Muscle layer of colon (tissue), 2 donors: ENCODE measurements at regions not wholly inside any gene's neighbourhood (a gene's known extent, or its start where the extent isn't known, plus 50 kb on each side); places are given as distances from the start of the nearest gene placed in this dataset.
"Not testable (repeated sequence)": the region's sequence is repeated elsewhere in the genome, so short reads cannot be mapped to it uniquely, and the experiment has no call there.

Experiments
- H3K27ac ChIP-seq: one replicate; pipeline ENCODE4 v1.7.0; 2013; ENCODE audit warnings: low read depth, mild to moderate bottlenecking, low read length, moderate library complexity
- H3K27me3 ChIP-seq, 2 donors: one replicate each; pipeline ENCODE4 v1.7.0; 2013; ENCODE audit warnings: low read length in 2 of 2, mild to moderate bottlenecking in 2 of 2; ENCODE audit not compliant: insufficient read depth in 2 of 2, control insufficient read depth in 1 of 2
- H3K36me3 ChIP-seq: one replicate; pipeline ENCODE4 v1.7.0; 2013; ENCODE audit warnings: mild to moderate bottlenecking, low read length; ENCODE audit not compliant: insufficient read depth
- H3K4me1 ChIP-seq: one replicate; pipeline ENCODE4 v1.7.0; 2013; ENCODE audit warnings: mild to moderate bottlenecking, low read length; ENCODE audit not compliant: insufficient read depth
- H3K4me3 ChIP-seq, 2 donors: one replicate each; pipeline ENCODE4 v1.7.0; 2013; ENCODE audit warnings: low read length in 2 of 2, low read depth in 1 of 2, mild to moderate bottlenecking in 1 of 2, moderate library complexity in 1 of 2
- H3K9ac ChIP-seq: one replicate; pipeline ENCODE4 v1.7.0; 2013; ENCODE audit warnings: low read length
- H3K9me3 ChIP-seq: one replicate; pipeline ENCODE4 v1.7.0; 2013; ENCODE audit warnings: mild to moderate bottlenecking, low read length
- donor health status: abdominal sarcoma.
- donor health status: Adenocarcinoma of cecum.

- no peaks in the 10 kb centered on the region for H3K9me3 ChIP-seq
- no peak overlapping the region for H3K27ac ChIP-seq
- no peak overlapping the region for H3K9ac ChIP-seq
Measured at GRCh38 chr14:53381895-53382294, 228.8 kb upstream of the DDHD1 start.

GRCh38 chr14:53380867-53381225 lies 227.7 kb upstream of the DDHD1 start:
- Histone ChIP-seq H3K9ac (no peak overlapping the region), H3K36me3 (no peaks in the 10 kb centered on the region), H3K27me3 (no peaks in the 10 kb centered on the region), H3K9me3 (no peaks in the 10 kb centered on the region), H3K4me3 (no peak overlapping the region), H3K4me1 (peaks cover 4% of the 10 kb centered on the region), H3K27ac (no peak overlapping the region)

More at GRCh38 chr14:53381895-53382294, 228.8 kb upstream of the DDHD1 start:
- H3K36me3 ChIP-seq: no peaks in the 10 kb centered on the region
- H3K4me1 ChIP-seq: no peaks in the 10 kb centered on the region
- no peaks in the 10 kb centered on the region for H3K27me3 ChIP-seq
- no peak overlapping the region for H3K4me3 ChIP-seq

DNA sequence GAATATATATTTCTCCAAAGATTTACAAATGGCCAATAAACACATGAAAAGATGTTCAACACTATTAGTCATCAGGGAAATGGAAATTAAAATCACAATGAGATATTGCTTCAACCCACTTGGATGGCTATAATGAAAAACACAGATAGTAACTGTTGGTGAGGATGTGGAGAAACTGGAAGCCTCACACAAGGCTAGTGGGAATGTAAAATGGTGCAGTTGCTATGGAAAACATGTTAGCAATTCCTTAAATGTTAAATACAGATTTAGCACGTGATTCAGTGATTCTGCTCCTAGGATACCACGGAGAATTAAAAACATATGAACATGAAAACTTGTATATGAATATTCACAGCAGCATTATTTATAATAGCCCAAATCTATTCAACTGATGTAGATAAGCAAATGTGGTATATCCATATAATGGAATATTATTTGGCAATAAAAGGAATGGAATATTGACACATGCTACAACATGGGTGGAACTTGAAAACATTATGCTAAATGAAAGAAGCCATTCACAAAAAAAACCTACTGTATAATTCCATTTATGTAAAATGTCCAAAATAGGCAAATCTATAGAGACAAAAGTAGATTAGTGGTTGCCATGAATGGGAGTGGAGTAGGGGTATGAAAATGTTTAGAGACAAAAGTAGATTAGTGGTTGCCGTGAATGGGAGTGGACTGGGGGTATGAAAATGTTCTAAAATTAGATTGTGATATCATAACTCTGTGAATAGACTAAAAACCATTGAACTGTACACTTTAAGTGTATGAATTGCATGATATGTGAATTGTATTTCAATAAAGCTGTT lies 227.1 kb upstream of the DDHD1 start:
- no peak overlapping the region for H3K4me3 ChIP-seq
- peaks cover 9% of the 10 kb centered on the region for H3K4me1 ChIP-seq
- H3K9me3 ChIP-seq: no peaks in the 10 kb centered on the region
- no peak overlapping the region for H3K27ac ChIP-seq
- no peaks in the 10 kb centered on the region for H3K36me3 ChIP-seq
- H3K27me3 ChIP-seq: no peaks in the 10 kb centered on the region
- H3K9ac ChIP-seq: no peak overlapping the region

- Histone ChIP-seq H3K27me3 (no peaks in the 10 kb centered on the region), H3K9ac (no peak overlapping the region), H3K27ac (no peak overlapping the region), H3K36me3 (no peaks in the 10 kb centered on the region), H3K4me1 (peaks cover 9% of the 10 kb centered on the region), H3K4me3 (no peak overlapping the region), H3K9me3 (no peaks in the 10 kb centered on the region)
Measured at GRCh38 chr14:53378142-53378541, 225.0 kb upstream of the DDHD1 start.

DNA sequence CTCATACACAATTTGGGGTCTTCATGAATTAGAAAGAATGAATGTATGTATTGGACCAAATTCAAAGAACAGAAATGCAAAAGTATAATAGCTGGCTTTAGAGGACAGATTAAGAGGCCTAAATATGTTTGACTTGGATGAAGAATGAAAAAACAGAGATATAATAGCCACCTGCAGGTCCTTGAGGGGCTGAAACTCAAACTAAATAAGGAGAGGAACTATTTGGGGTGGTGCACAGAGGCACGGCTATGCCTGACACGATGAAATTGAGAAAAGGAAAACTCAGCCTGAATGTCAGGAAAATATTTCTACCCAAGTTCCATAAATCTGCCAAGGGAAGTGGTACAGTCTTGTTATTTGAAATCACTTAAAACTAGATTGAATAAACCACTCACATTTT lies 222.9 kb upstream of the DDHD1 start:
- no peak overlapping the region for H3K27ac ChIP-seq
- H3K9ac ChIP-seq: no peak overlapping the region
- H3K36me3 ChIP-seq: no peaks in the 10 kb centered on the region
- H3K9me3 ChIP-seq: no peaks in the 10 kb centered on the region
- H3K4me3 ChIP-seq: no peak overlapping the region
- H3K27me3 ChIP-seq: no peaks in the 10 kb centered on the region
- H3K4me1 ChIP-seq: peaks cover 9% of the 10 kb centered on the region

- Histone ChIP-seq H3K27me3 (no peaks in the 10 kb centered on the region), H3K9ac (no peak overlapping the region), H3K4me1 (peaks cover 9% of the 10 kb centered on the region), H3K36me3 (no peaks in the 10 kb centered on the region), H3K4me3 (no peak overlapping the region), H3K27ac (no peak overlapping the region), H3K9me3 (no peaks in the 10 kb centered on the region)
Measured at GRCh38 chr14:53375599-53375998, 222.5 kb upstream of the DDHD1 start.

DNA sequence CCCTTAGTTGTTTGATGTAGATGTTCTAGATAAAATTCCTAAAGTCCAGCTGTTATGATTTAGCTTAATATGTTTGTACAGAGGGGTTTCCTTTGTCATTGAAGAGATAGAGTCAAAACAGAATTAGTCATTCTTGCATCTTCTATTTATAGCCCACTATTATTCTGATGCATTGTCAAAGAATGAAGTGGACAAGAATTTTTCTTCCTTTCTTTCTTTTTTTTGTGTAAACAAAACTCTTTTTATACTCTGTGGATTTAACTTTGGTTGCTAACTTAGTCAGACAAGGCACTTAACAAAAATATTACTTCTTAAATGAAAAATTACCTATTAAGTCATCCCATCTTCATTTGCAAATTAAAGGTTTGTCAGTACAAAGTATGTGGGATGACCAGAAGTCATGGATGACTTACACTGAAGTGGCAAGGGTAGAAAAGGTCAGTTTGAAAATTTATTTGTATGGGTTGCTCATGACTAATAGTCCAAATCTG lies 215.6 kb upstream of the DDHD1 start:
- Histone ChIP-seq H3K27ac (no peak overlapping the region), H3K4me3 (no peak overlapping the region), H3K36me3 (no peaks in the 10 kb centered on the region), H3K4me1 (peaks cover 6% of the 10 kb centered on the region), H3K9me3 (no peaks in the 10 kb centered on the region), H3K9ac (no peak overlapping the region), H3K27me3 (no peaks in the 10 kb centered on the region)

DNA sequence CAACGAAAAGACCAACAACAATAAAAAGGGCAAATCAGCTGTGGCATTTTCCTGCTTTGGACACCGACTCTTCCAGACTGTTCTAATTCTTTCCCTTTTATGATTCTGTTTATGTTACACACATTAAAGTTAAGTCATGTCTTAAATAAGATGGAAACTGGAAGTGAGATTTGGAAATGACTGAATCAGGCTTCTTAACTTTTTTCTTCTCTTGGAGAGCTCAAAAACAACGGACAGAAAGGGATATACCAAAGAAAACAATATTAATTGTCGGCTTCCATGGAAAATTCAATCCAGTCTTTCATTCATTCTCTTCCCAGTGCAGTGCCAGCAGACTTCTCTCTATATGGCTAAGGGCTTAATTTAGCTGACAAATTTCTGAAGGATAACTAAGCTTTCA lies 214.9 kb upstream of the DDHD1 start:
- H3K4me1 ChIP-seq: peaks cover 6% of the 10 kb centered on the region
- H3K9me3 ChIP-seq: no peaks in the 10 kb centered on the region
- no peak overlapping the region for H3K4me3 ChIP-seq
- H3K27me3 ChIP-seq: no peaks in the 10 kb centered on the region
- no peak overlapping the region for H3K9ac ChIP-seq
- no peaks in the 10 kb centered on the region for H3K36me3 ChIP-seq
- no peak overlapping the region for H3K27ac ChIP-seq

- Histone ChIP-seq H3K27ac (no peak overlapping the region), H3K4me1 (peaks cover 6% of the 10 kb centered on the region), H3K4me3 (no peak overlapping the region), H3K9me3 (no peaks in the 10 kb centered on the region), H3K9ac (no peak overlapping the region), H3K36me3 (no peaks in the 10 kb centered on the region), H3K27me3 (no peaks in the 10 kb centered on the region)
Measured at GRCh38 chr14:53367644-53368026, 214.5 kb upstream of the DDHD1 start.

DNA sequence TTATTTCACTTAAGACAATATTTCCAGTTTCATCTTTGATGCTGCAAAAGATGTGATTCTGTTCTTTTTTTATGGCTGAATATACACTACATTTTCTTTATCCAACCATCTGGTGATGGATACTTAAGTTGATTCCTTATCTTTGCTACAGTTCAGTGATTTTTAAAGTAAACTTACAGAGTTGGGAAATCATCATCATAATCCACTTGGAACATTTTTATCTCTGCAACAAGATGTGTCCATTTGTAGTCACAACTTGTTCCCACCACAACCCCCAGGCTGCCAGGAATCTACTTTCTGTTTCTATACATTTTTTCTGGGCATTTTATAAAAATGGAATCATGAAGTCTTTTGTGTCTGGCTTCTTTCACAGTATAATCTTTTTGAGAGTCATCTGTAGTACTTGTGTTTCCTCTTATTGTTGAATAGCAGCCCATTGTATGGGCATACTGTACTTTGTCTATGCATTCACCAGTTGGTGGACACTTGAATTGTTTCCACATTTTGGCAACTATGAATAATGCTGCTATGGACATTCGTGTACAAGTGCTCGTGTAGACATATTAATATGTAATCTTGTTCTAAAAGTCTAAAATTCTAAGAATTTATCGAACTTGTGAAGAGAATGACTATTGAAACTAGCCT lies 212.5 kb upstream of the DDHD1 start:
- Histone ChIP-seq H3K9me3 (no peaks in the 10 kb centered on the region), H3K27ac (no peak overlapping the region), H3K4me3 (no peak overlapping the region), H3K36me3 (no peaks in the 10 kb centered on the region), H3K9ac (no peak overlapping the region), H3K27me3 (no peaks in the 10 kb centered on the region), H3K4me1 (peaks cover 6% of the 10 kb centered on the region)

- H3K9me3 ChIP-seq, H3K4me3 ChIP-seq, H3K4me1 ChIP-seq, H3K27ac ChIP-seq, H3K27me3 ChIP-seq, H3K9ac ChIP-seq, H3K36me3 ChIP-seq: not testable (repeated sequence)
Measured at GRCh38 chr14:53362916-53363315, 209.8 kb upstream of the DDHD1 start.

DNA sequence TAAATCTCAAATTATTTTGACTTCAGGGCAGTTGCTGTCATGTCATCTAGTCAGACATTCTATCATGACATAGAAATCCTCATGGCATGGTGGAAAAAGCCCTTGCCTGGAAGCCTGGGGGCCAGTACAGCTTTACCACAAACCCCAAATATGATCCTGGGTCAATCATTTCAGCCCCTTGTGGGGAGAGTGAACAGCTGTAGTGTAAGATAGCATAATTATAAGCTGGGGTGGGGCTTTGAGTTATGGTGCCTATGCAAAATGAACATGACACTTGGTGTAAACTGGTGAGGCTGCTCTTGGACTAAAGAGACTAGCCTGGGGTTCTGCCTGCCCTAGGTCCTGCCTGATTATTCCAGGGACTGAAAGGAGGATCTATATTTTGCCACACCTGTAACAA lies 207.7 kb upstream of the DDHD1 start:
- H3K9me3 ChIP-seq: no peaks in the 10 kb centered on the region
- no peak overlapping the region for H3K4me3 ChIP-seq
- peaks cover under 1% of the 10 kb centered on the region for H3K4me1 ChIP-seq
- no peaks in the 10 kb centered on the region for H3K36me3 ChIP-seq
- no peaks in the 10 kb centered on the region for H3K27me3 ChIP-seq
- no peak overlapping the region for H3K27ac ChIP-seq
- H3K9ac ChIP-seq: no peak overlapping the region
